ENCODE measurements at regions not wholly inside any gene's neighbourhood (a gene's known extent, or its start where the extent isn't known, plus 50 kb on each side); places are given as distances from the start of the nearest gene placed in this dataset.
A peak's percentile ranks its signal among the peaks of the same experiment; 100 is the strongest.

DNA sequence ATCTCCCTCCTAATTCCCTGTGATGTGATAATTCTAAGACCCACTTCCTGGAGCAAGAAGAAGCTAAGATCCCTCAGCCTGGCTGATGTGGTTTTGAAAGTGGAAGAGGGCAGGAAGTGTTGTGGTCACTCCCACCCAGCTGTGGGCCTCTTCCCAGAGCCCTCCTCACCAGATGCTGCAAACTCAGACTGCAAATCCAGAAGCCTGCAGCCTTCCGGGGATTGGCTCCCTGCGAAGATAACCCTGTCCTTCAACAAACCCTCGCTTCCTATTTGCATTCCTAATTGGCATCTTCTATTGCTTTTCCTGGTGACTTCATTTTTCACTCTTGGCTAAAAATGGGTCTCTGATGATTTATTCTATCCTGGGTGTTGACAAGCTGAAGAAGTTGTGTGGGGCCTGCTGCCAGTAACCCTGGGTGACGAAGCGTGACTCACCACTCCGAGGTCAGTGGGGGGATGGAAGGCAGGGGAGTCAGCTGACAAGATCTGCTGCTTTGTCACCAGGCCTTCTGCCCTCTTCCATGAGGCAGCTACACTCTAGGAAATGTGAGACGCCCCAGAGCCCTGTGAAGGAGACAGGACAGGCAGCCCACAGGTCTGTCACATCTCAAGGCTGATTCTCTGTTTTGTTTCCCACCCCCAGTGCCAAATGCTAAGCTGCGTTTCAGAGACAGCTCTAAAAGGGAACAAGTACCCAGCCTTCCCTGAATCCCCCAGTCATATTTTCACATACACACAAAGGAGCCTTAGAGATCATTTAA lies 99.7 kb upstream of the LIPC start:
- TF ChIP-seq, protein P1, sequence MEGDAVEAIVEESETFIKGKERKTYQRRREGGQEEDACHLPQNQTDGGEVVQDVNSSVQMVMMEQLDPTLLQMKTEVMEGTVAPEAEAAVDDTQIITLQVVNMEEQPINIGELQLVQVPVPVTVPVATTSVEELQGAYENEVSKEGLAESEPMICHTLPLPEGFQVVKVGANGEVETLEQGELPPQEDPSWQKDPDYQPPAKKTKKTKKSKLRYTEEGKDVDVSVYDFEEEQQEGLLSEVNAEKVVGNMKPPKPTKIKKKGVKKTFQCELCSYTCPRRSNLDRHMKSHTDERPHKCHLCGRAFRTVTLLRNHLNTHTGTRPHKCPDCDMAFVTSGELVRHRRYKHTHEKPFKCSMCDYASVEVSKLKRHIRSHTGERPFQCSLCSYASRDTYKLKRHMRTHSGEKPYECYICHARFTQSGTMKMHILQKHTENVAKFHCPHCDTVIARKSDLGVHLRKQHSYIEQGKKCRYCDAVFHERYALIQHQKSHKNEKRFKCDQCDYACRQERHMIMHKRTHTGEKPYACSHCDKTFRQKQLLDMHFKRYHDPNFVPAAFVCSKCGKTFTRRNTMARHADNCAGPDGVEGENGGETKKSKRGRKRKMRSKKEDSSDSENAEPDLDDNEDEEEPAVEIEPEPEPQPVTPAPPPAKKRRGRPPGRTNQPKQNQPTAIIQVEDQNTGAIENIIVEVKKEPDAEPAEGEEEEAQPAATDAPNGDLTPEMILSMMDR (conservative IDR thresholded peaks at IDR 0.05; ENCODE audit: low read depth, low read length), result no peak
- peak; percentile 100 for DNase-seq (ENCODE audit: low read depth)
- H3K4me3 ChIP-seq (ENCODE audit: low read depth, low read length), result no peak overlapping the region

DNA sequence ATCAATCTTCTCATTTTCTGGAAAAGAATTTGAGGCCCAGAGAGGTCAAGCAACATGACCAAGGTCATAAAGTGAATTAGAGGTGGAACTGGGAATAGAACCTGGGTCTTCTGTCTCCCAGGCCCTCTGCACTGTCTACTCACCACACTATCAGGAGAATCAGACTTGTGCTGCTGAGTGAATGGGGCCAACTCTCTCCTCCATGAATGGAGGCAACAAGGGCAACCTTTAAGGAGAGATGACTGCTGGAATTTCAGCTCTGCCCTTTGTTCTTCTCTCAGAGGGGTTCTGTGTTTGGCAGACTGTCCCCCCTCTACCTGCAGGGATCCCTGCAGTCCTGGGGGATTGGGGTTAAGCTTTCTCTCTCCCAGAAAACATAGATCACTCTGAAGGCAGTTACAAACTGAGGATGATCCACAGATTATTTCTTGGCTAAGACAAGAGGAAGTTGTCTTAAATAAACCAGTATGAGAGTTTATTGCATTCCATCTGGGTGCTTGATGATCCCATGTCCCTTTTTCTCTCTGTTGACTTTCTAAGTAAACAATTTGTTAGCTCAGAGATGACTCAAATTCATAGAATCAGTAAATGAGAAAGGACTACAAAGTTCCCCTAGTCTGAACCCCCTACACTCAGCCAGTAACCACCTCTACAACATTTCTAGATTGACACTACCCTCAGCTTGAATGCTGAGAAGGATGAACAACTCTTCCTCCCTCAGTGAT lies 99.0 kb upstream of the LIPC start:
- TF ChIP-seq, protein P1 (conservative IDR thresholded peaks at IDR 0.05; ENCODE audit: low read depth, low read length), result no peak
- DNase-seq (ENCODE audit: low read depth), result peak; percentile 80
- H3K4me3 ChIP-seq (ENCODE audit: low read depth, low read length), result no peak overlapping the region

DNA sequence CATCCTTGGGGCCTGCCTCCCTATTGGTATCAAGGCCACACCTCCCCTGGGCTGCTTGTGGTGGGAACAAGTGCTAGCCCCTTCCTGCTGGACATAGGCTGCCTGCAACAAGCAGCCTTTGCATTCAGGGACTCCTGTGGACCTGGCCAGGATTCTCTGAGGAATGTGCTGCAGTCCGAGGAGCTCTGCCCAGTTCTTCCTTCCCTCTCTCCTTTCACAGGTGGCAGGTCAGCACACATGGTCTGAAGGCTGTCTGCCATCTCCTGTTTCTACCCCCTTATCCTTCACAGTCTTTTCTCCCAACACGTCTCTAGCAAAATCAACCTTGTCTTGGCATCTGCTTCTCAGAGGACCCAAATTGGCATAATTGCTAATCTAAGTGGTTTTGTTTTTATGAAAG lies 97.0 kb upstream of the LIPC start:
- H3K4me3 ChIP-seq (ENCODE audit: low read depth, low read length), result no peak overlapping the region
- DNase-seq (ENCODE audit: low read depth), result no peak
- TF ChIP-seq, protein P1 (conservative IDR thresholded peaks at IDR 0.05; ENCODE audit: low read depth, low read length), result no peak

DNA sequence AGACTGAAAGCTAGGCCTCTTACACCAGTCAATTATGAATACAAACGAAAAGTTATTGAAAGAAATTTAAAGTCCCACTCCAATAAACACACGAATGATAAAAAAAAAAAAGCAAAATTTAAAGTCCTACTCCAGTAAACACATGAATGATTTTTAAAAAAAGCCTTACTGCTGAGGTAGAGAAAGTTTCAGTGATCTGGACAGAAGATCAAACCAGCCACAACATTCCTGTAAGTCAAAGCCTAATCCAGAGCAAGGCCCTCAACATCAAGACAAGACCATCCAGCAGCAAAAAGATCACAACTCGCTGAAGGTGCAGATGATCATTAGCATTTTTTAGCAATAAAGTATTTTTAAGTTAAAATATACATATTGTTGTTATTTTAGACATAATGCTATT lies 95.6 kb upstream of the LIPC start:
- H3K4me3 ChIP-seq (ENCODE audit: low read depth, low read length), result no peak overlapping the region
- DNase-seq (ENCODE audit: low read depth), result no peak
- TF ChIP-seq, protein P1 (conservative IDR thresholded peaks at IDR 0.05; ENCODE audit: low read depth, low read length), result no peak

DNA sequence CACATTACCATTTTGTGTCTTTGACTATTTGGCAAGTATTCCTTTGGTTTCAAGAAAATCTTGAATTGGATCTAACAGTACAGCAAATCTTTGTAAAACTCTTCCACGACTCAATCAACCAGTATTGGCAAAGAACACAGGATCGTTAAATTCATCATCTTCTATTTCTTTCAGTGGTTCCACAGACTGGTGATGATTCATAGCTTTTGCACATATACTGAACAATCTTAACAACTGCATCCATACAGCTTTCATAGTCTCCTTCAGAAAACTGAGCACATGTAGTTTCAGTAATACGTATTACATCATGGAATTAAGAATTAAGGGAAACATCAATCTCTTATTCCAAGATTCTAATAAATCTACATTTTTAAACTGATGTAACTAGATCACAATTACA lies 91.6 kb upstream of the LIPC start:
- no peak overlapping the region for H3K4me3 ChIP-seq (ENCODE audit: low read depth, low read length)
- TF ChIP-seq, protein P1 (conservative IDR thresholded peaks at IDR 0.05; ENCODE audit: low read depth, low read length), result no peak
- DNase-seq (ENCODE audit: low read depth), result peak; percentile 25

DNA sequence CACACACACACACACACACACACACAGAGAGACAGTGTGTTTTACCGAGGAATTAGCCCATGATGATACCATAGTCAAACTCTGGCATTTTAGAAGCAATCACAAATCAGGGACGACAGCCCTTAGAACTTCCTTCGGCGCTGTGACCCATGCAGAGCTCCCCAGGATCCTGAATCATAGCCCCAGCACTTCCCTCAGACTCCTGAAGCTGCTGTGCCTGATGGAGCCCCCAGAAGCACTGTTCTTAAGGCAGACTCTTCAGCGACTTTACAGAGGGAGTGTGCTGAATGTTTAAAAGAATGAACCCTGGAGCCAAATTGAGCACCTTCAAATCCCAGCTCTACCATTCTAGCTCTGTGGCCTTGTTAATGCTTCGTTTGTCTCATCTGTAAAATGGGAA lies 89.3 kb upstream of the LIPC start:
- DNase-seq (ENCODE audit: low read depth), result no peak
- TF ChIP-seq, protein P1 (conservative IDR thresholded peaks at IDR 0.05; ENCODE audit: low read depth, low read length), result no peak
- no peak overlapping the region for H3K4me3 ChIP-seq (ENCODE audit: low read depth, low read length)
